HG02852 (cell line): ENCODE measurements at regions not wholly inside any gene's neighbourhood (a gene's known extent, or its start where the extent isn't known, plus 50 kb on each side); places are given as distances from the start of the nearest gene placed in this dataset.
"Not testable (repeated sequence)": the region's sequence is repeated elsewhere in the genome, so short reads cannot be mapped to it uniquely, and the experiment has no call there.

ENCODE experiments used
- ATAC-seq: cut with Tn5 transposase; IDR thresholded peaks from one replicate; pipeline ENCODE4 v1.9.1; 2021; ENCODE audit warnings: mild to moderate bottlenecking, moderate library complexity; ENCODE audit not compliant: unreplicated experiment

DNA sequence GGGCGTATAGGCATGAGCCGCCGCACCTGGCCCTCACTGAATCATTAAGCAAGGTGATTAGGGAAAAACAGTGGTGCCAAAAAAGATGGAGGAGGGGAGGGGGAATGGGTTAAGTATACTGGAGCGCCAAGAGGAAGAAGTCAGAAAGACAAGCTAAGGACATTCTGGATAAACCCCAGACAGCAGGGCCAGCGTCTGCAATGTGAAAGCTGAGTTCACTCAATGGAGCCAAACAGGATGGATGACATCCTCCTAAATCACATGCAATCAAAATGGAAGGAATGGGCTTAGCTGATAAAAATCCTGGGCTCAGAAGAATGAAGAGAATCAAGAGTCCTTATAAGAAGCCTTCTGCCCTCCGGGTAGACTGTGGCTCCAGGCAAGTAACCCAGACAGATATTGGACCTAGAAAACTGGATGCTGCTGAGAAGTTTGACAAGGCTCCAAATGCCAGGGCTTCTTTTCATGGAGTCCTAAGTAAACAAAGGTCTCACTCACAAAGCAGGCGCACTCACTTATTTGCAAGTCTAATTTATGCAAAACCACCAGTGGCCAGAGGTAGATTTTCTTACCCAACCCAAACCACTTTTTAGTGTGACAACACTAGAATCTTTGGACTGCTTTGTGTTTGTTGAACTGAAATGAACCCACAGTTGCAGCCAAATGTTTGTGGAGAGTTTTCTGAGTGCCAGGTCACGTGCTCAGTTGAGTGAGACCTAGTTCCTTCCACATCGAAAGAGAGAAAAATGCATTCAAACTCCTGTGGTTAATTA is 519.1 kb upstream of the AUTS2 start:
- no peak for ATAC-seq

- ATAC-seq = not testable (repeated sequence)
Measured at GRCh38 chr7:69087281-69087680, 511.0 kb upstream of the AUTS2 start.

GRCh38 chr7:69088185-69088584 is 510.1 kb upstream of the AUTS2 start:
- ATAC-seq = no peak

DNA sequence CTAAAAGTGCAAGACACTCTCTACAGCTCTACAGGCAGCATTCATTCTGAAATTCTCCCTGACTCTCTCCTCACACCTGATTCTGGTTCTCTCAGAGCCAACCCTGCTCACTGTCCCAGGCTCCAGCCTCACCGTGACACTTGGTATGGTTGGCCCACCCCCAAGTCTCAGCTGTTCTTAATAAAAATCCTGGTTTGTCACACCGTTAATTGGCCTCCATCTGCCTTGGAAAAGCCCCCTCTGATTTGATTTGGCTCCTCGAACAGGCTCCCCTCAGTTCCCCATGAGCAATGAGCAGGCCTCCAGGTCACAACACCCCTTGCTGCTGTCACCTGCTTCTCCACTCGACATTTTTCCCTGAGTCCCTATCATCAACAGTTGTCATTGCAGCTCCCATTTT is 507.3 kb upstream of the AUTS2 start:
- ATAC-seq = no peak

- ATAC-seq = no peak
Measured at GRCh38 chr7:69091521-69091920, 506.8 kb upstream of the AUTS2 start.

DNA sequence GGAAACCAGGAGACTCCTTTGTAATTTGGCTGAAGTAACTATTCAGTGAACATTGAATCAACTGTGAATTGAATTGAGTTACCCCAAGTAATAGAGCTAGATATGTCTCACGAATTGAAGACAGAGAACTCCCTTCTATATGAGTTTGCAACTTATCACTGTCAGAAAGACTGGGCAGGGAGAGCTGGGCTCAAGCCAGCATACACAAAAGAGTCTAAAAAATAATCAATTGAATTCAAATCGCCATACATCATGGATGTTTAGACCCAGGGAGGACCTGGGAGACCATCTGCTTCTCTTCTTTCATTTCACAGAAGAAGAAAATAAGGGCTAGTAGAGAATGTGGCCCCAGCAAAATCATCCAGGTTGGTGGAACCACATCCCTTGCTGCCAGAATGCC is 503.1 kb upstream of the AUTS2 start:
- ATAC-seq = no peak

- no peak for ATAC-seq
Measured at GRCh38 chr7:69095649-69096048, 502.6 kb upstream of the AUTS2 start.

DNA sequence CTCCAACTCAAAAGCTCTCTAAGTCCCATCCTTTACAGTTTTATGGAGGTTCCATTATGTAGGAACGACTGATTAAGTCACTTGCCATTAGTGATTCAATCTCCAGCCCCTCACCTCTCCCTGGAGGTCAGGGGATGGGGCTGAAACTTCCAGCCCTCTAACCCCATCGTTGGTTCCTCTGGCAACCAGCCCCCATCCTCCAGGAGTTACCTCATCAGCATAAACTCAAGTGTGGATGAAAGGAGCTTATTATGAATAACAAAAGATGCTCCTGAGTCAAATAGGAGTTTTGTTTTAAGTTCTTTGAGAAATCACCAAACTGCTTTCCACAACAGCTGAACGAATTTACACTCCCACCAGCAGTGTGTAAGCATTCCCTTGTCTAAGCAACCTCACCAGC is 494.3 kb upstream of the AUTS2 start:
- ATAC-seq = no peak

GRCh38 chr7:69105092-69105491 is 493.2 kb upstream of the AUTS2 start:
- ATAC-seq = no peak

- no peak for ATAC-seq
Measured at GRCh38 chr7:69105981-69106380, 492.3 kb upstream of the AUTS2 start.

DNA sequence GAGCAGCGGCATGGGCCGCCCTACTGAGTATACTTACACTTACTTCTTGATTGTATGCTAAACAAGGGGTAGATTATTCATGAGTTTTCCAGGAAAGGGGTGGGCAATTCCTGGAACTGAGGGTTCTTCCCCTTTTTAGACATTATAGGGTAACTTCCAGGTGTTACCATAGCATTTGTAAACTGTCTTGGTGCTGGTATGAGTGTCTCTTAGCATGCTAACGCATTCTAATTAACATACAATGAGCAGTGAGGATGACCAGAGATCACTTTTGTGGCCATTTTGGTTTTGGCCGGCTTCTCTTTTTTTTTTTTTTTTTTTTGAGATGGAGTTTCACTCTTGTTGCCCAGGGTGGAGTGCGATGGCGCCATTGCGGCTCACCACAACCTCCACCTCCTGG is 491.8 kb upstream of the AUTS2 start:
- ATAC-seq = not testable (repeated sequence)

DNA sequence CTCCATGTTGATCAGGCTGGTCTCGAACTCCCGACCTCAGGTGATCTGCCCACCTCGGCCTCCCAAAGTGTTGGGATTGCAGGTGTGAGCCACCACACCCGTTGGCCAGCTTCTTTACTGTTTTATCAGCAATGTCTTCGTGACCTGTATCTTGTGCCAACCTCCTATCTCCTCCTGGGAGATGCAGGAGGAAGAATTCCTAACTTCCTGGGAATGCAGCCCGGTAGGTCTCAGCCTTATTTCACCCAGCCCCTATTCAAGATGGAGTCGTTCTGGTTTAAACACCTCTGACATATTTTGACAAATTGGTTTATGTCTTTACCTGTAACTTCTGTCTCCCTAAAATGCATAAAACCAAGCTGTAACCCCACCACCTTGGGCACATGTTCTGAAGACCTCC is 491.3 kb upstream of the AUTS2 start:
- ATAC-seq = not testable (repeated sequence)

DNA sequence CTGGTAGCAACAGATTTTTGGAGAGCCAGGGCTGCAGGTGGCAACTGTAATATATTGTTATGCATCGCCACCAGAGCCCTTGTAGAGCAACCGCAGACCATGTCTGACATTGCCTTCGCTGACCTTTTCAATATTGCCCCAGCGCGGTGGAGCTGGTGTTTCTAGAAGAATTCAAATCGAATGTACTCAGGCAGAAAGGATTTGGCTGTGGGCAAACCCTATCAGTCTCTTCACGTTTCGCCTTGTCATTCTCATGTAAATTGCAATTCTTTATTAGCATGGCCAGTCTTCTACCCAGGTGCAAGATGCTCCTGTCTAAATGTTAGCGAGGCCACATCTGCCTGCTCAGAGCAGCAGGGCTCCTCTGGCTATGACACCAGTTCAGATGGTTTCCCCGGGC is 490.2 kb upstream of the AUTS2 start:
- no peak for ATAC-seq

DNA sequence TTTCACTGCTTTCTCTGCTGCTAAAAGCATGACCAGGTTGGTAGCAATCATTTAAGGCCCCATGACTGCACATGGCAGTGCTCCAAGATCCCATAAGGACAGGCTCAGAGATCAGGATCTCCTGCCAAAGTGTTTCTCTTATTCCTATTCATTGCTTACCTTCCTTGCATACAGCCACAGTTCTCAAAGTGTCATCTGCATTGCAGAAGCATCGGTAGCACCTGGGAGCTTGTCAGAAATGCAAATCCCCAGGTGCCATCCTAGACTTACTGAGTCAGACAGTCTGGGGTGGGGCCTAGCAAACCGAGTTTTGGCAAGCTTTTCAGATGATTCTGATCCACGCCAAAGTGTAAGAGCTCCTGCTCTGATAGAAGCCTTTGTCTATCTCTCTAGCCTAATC is 489.0 kb upstream of the AUTS2 start:
- no peak for ATAC-seq

DNA sequence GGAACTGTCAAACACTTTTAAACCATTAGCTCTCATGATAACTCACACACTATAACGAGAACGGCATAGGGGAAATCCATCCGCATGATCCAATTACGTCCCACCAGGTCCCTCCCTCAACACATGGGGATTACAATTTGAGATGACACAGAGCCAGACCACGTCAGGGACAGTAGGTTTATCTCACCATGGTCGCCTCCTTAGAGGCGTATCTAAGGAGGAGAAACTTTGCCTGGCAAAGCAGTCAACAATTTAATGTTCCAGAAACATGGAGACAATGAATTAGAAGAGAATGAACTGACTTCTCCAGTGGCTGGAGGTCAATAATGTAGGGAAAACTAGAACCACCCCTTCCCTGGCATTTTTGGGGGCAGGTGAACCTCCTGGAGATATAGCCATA is 488.4 kb upstream of the AUTS2 start:
- no peak for ATAC-seq

DNA sequence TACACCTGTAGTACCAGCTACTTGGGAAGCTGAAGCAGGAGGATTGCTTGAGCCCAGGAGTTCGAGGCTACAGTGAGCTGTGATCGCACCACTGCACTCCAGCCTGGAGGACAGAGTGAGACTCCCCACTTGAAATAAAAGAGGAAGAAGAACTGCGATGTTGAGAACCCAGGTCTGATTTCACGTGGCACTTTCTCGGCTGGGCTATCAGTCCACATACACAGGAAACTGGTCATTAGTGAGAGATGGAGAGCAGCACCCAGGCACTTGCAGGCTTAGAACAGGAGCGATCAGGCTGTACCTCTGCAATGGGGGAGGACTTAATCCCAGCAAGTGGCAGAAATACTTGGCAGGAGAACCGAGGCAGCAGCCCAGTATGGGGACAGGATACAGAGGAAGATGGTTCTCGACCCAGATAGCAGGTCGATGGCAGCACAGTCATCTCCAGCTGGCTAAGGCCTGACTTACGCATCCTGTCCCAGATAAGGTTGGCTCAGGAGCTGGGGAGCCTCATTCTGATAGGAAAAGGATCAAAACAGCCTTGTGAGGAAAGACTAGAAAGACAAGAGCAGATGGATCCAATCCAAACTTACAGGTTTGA is 487.7 kb upstream of the AUTS2 start:
- no peak for ATAC-seq

DNA sequence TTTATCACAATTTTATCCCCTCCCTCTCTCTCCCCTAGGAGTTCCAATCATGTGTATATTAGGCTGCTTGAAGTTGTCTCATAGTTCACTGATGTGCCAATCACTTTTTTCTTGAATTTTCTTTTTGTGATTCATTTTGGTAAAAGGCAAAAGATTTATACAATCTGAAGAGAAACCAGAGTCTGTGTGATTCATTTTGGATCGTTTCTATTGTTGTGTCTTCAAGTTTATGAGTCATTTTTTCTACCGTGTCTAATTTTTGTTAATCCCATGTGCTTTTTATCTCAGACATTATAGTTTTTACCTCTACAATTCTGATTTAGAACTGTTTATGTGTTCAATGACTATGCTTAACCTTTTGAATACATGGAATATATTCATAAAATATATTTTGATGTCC is 483.9 kb upstream of the AUTS2 start:
- ATAC-seq = no peak

GRCh38 chr7:69115788-69116187 is 482.5 kb upstream of the AUTS2 start:
- ATAC-seq = no peak

DNA sequence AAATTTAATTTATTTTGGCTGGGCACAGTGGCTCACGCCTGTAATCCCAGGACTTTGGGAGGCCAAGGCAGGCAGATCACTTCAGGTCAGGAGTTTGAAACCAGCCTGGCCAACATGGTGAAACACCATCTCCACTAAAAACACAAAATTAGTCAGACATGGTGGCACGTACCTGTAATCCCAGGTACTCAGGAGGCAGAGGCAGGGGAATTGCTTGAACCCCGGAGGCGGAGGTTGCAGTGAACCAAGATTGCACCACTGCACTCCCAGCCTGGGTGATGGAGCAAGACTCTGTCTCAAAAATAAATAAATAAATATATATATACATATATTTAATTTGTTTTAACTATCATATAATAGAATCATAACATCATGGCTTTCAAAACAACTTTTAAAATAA is 482.1 kb upstream of the AUTS2 start:
- ATAC-seq = not testable (repeated sequence)

DNA sequence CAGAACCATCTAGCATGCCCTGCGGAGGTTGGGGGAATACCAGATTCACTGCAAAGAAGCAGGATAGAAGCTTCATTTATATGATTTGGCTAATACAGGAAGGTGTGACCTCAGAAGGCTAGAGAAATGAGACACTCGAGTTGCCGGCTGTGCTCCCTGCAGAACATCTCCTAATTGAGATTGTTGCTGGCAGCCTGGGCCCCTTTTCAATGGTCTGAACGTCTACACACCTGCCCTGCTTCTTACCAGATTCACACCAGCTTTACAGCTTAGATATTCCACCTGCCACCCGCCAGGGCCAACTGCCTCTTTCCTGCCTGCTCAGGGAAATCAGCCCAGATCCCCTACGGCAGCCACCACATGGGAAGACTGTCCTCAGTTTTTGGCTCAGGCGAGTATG is 475.3 kb upstream of the AUTS2 start:
- no peak for ATAC-seq

DNA sequence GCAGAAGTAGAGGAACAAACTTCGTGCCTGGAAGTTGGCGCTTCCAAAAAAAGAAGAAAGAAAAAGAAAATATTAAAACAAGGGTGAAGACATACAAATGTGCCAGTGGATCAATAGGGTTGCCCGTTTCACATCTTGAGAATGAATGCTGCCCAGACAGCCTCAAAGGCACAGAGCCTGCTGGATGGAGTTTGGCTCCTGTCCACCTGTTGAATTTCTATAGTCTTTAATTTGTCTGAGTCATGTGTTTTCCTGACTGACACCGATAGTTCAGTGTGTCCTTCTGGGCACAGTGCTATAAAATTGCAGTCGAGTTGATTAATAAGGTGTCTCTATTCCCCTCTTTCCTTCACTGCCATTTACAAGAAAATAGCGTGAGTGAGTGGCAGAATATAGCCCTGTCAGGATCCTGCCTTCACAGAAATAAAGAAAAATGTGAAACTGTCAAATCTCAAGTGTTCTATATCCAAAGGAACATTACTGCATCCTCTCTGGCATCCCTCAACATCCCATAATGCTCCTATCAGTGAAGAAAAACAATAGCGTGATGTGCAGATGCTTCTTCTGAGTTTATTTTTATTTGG is 471.3 kb upstream of the AUTS2 start:
- ATAC-seq = no peak

DNA sequence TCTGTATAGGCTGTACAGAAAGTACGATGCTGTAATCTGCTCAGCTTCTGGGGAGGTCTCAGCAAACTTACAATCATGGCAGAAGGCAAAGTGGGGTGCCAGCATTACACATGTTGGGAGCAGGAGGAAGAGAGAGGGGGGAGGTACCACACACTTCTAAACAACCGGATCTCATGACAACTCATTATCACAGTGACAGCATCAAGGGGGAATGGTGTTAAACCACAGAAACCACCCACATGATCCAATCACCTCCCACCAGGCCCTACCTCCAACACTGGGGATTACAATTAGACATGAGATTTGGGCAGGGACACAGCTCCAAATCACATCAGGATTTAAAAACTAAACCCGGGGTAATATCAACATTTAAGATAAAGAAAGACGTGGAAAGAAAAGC is 468.8 kb upstream of the AUTS2 start:
- ATAC-seq = no peak
